Left lobe of liver (tissue), 2 donors: ENCODE measurements at regions not wholly inside any gene's neighbourhood (a gene's known extent, or its start where the extent isn't known, plus 50 kb on each side); places are given as distances from the start of the nearest gene placed in this dataset.
A peak's percentile ranks its signal among the peaks of the same experiment; 100 is the strongest.
"Not testable (repeated sequence)": the region's sequence is repeated elsewhere in the genome, so short reads cannot be mapped to it uniquely, and the experiment has no call there.

Experiments
- ATAC-seq: fragments of 200-7000 bp; cut with Tn5 transposase; one replicate; pipeline ENCODE4 v1.9.1; 2020; ENCODE audit warnings: mild to moderate bottlenecking, moderate library complexity
- DNase-seq: peaks from one replicate; pipeline ENCODE4 v3.0.0-alpha.2; 2020; ENCODE audit warnings: low spot score
- donor health status: DM: no; HTN: no; CAD: no; lungs with moderate emphysema.
- donor health status: DM: no; HTN: yes; CAD: no.

- DNase-seq, result no peak
- no peak for ATAC-seq
These were observed 251.4 kb downstream of the DEPDC1B start for GRCh38 chr5:60448600-60448999.

DNA sequence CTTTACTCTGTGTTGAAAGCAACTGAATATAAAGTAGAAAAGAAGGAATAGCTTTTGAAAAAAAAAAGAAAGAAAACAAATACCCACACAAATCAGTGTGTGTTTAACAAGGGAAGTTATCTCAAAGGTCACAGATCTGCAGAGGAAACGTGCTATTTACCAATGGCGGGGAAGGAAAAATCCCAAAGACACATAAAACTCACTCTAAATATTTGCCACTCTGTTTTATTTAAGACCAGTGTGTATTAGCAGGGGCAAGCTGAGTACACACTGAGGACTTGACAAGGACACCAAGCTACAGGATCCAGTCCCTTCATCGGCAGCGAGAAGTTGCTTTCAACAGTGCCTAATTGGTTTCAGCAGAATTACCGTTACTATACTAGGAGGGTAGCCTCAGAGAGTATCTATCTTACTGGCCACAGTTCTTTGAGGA is 252.5 kb downstream of the DEPDC1B start:
- DNase-seq, result no peak

GRCh38 chr5:60446917-60447316 is 253.0 kb downstream of the DEPDC1B start:
- ATAC-seq (no peak), DNase-seq (no peak)

More for the DNA sequence above, 252.5 kb downstream of the DEPDC1B start:
- no peak for ATAC-seq

DNA sequence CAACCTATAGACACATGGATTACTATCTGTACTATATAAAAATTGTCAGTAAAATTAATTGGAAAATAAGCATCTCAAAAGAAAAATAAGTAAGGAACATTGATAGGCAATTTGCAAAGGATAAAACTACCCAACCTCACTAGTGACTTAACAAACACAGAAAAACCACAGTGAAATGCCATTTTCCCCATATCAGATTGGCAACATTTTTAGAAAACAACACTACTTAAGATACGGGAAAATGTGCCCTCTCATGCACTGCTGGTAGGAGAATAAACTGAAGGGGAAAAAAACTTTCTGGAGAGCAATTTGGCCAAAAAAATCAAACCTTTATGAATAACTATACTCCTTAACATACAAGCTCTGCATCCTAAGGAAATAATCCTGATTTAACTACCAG is 254.0 kb downstream of the DEPDC1B start:
- no peak for ATAC-seq
- no peak for DNase-seq

- DNase-seq (no peak), ATAC-seq (no peak)
These were observed 254.5 kb downstream of the DEPDC1B start for GRCh38 chr5:60445427-60445826.

DNA sequence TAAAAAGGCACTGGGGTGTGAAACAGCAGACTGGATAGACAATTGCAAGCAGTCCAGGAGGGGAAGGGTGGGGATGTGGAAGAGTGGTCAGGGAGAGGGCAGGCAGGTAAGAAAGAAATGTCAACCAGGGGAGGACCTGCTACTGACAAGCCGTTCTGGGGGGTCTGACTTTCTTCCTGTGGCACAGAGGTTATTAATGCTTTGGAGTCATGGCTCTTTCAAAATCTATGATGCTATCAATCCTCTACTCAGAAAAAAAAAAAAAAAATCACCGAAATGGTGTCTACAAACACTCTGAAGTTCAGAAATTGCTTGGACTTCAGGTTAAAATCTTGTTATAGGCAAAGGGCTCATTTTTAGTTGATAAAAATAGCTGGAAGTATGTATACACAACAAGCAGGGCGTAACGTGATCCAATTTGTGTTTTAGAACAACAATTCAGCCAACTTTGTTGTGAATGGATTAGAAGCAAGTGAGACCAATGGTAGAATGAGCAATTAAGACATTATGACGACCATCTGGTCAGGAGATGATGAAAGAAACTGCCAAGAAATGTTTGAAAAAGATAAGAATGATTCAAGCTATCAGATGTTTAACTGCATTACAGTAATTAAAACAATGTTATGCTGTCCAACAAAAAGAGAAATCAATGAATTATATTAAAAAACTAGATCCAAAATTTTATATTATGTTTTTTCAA is 255.2 kb downstream of the DEPDC1B start:
- DNase-seq (no peak), ATAC-seq (no peak)

DNA sequence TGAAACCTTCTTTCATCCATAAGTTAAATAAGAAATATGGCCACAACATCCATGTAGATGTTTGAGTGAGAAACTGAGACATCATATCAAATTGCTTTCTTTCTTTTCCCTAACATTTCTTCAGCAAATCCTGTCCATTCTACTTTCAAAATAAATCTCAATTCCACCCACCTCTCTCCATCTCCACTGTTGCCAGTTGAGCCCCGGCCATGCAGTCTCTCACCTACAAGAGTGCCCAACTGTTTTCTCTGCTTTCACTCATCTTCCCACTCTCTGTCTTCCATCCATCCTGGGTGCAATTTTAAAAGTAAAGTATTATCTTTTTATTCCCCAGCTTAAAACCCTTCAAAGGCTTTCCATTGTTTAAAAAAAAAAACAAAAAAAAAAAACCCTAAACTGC is 260.4 kb downstream of the DEPDC1B start:
- ATAC-seq, result no peak

GRCh38 chr5:60437308-60437707 is 262.7 kb downstream of the DEPDC1B start:
- no peak for ATAC-seq
- no peak for DNase-seq

More for the DNA sequence above, 260.4 kb downstream of the DEPDC1B start:
- no peak for DNase-seq

DNA sequence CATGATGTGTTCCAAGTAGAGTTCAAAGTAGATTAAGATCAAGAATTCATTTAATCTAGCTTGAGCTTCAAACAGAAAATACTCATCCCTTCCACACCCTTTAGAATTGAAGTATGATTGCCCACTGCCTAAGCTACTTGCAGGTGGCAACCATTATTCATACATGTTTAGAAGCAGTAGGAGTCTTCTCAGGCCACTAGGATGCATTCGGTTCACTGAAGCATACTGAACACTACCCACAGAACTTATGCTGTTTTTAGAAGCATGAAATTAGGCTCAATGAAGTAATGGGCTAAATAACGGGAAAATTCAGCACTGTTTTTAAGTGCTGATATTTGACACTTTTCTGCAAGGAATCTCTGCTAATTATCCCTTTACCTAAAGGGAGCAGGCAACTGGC is 263.4 kb downstream of the DEPDC1B start:
- ATAC-seq (no peak), DNase-seq (no peak)

DNA sequence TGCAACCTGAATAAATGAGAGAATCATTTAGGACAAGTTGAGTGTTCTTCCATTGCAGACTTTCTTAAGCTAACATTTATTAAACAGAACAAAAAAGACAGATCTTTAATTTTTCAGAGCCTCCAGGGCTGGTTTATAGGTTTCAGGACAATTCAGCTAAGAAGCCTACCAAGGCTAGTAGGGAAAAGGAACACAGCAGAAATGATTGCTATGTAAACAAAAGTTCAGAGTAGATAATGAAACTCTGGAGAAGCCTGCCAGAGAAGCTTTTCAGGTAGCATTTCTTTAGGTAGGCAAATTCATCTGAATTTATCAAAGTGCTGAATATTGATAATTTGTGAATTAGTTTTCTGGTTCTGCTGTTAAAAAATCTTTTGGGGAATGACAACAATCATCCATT is 264.2 kb downstream of the DEPDC1B start:
- DNase-seq (no peak), ATAC-seq (no peak)

- ATAC-seq, result not testable (repeated sequence)
These were observed 273.8 kb downstream of the DEPDC1B start for GRCh38 chr5:60426189-60426588.

DNA sequence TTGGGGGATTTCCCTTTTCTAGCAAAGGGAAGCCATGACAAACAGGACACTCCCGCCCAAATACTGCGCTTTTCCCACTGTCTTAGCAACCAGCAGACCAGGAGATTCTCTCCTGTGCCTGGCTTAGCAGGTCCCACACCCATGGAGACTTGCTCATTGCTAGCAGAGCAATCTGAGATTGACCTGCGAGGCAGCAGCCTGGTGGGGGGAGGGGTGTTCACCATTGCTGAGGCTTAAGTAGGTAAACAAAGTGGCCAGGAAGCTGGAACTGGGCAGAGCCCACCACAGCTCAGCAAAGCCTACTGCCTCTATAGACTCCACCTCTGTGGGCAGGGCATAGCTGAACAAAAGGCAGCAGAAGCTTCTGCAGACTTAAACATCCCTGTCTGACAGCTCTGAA is 279.2 kb downstream of the DEPDC1B start:
- not testable (repeated sequence) for ATAC-seq, DNase-seq

More at GRCh38 chr5:60426189-60426588, 273.8 kb downstream of the DEPDC1B start:
- not testable (repeated sequence) for DNase-seq

GRCh38 chr5:60417500-60418181 is 282.3 kb downstream of the DEPDC1B start:
- DNase-seq, result no peak
- no peak for ATAC-seq

GRCh38 chr5:60415443-60415842 is 284.5 kb downstream of the DEPDC1B start:
- ATAC-seq (no peak), DNase-seq (no peak)

- no peak for ATAC-seq
- no peak for DNase-seq
These were observed 289.5 kb downstream of the DEPDC1B start for GRCh38 chr5:60410427-60410826.

DNA sequence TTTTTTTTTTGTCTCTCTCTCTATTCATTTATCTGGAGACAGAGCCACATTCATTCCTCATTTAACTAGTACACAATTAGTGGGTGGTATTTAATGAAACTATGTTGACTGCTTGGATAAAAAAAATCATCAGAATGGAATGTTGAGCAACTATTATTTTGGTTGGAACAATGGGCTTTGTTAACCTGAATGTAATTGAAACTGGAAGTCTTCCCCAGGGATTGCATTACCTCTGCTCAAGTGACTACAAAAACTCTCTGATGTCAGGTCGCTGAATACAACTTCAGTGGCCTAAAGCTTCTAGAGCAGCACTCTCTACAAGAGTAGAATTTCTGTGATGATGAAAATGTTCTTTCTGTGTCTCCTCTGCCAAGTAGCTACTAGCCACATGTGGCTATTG is 295.8 kb downstream of the DEPDC1B start:
- ATAC-seq (no peak), DNase-seq (no peak)

GRCh38 chr5:60403343-60404006 is 296.5 kb downstream of the DEPDC1B start:
- no peak for DNase-seq
- ATAC-seq, result peak; percentile 48

DNA sequence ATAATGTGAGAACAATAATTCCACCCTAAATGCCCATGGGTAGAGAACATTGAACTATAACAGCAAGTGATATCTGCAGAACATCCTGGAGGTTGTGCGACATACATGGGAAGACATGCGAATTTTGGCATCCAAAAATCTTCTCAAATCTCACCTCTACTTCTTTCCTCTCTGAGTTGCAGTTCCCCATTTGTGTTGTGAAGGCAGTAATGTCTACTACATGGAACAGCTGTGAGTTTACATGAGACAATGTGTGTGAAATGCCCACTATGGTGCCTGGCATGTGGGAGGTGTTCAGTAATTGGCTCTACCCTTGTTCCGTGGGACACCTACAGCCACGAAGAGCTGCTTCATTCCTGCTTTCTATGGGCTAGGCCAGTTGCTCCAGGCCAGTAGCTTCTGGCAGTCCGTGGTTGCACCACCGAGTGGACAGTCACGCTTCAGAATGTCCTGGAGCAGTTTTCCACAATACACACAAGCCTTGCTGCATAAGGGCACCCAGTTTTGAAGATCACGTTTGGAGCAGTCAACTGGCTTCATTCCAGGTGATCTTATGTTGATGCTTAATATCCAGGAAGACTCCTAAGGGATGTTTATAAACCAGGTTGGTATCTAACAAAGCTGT is 297.7 kb downstream of the DEPDC1B start:
- ATAC-seq (no peak), DNase-seq (no peak)

- ATAC-seq (no peak), DNase-seq (no peak)
These were observed 298.4 kb downstream of the DEPDC1B start for GRCh38 chr5:60401526-60401925.

DNA sequence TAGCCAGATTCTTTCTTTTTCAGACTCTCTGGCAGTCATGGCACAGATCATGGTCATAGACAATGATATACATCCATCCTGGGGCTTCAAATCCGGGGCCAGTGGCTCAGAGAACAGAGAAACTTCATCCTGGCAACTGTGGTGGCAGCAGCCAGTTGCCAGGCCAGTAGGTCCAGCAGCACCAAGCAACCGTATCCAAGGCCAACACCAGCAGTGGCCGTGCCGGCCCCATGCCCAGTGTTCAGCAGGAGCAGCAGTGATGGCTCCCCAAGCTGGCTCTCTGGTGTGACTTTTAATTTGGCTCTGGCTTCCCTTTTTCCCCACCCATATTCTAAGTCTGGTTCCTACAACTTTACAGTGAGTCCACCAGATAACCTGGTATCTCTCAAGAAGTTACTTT is 300.5 kb downstream of the DEPDC1B start:
- DNase-seq (no peak), ATAC-seq (no peak)

- DNase-seq (no peak), ATAC-seq (no peak)
These were observed 304.1 kb downstream of the DEPDC1B start for GRCh38 chr5:60395712-60396329.
